CD4-positive, alpha-beta T cell (primary cell): ENCODE measurements at regions not wholly inside any gene's neighbourhood (a gene's known extent, or its start where the extent isn't known, plus 50 kb on each side); places are given as distances from the start of the nearest gene placed in this dataset.

ENCODE experiments used
- ATAC-seq: fragments of 200-7000 bp; cut with Tn5 transposase; one replicate; pipeline ENCODE4 v1.10.0; 2022; ENCODE audit warnings: mild to moderate bottlenecking; ENCODE audit not compliant: poor library complexity
- CTCF ChIA-PET: fragments of 350-600 bp; sonication (Branson Sonifier 250); formaldehyde crosslinking; loops from one replicate; lab custom pipeline; 2021; ENCODE audit warnings: antibody characterized with exemption, inconsistent platforms; lab: Charles Lee
- POLR2A ChIA-PET: fragments of 350-600 bp; sonication (Branson Sonifier 250); formaldehyde crosslinking; loops from one replicate; lab custom pipeline; 2021; ENCODE audit warnings: antibody characterized with exemption, inconsistent platforms; lab: Charles Lee
- DNase-seq, 14 experiments: peaks; one replicate each; pipeline ENCODE4 v3.0.0-alpha.2; 2013 to 2020; ENCODE audit warnings: mixed read lengths in 2 of 14
- H3K27ac ChIP-seq, 2 donors: one replicate each; pipeline versions ENCODE4 v1.5.1 to v1.7.0; 2013; ENCODE audit warnings: low read length in 2 of 2, low read depth in 1 of 2, mild to moderate bottlenecking in 1 of 2
- H3K27me3 ChIP-seq, 2 experiments: 1 replicate in 1 of 2; 2 replicates in 1 of 2; pipeline versions ENCODE4 v1.6.1 to v1.7.0; 2013; ENCODE audit warnings: low read length in 2 of 2, control low read depth in 1 of 2, mild to moderate bottlenecking in 1 of 2, moderate library complexity in 1 of 2; ENCODE audit not compliant: insufficient read depth in 2 of 2, control insufficient read depth in 1 of 2
- H3K36me3 ChIP-seq: one replicate; pipeline ENCODE4 v1.6.1; 2013; ENCODE audit warnings: low read length, control low read depth; ENCODE audit not compliant: insufficient read depth
- H3K4me1 ChIP-seq: one replicate; pipeline ENCODE4 v1.6.1; 2013; ENCODE audit warnings: low read length, control low read depth; ENCODE audit not compliant: insufficient read depth
- H3K4me3 ChIP-seq: one replicate; pipeline ENCODE4 v1.5.1; 2013; ENCODE audit warnings: mild to moderate bottlenecking, low read length, moderate library complexity
- H3K9me3 ChIP-seq, 2 experiments: 1 replicate in 1 of 2; 2 replicates in 1 of 2; pipeline versions ENCODE4 v1.6.1 to v1.7.0; 2013; ENCODE audit warnings: low read length in 2 of 2, mild to moderate bottlenecking in 2 of 2, control low read depth in 1 of 2, moderate library complexity in 1 of 2; ENCODE audit not compliant: control insufficient read depth in 1 of 2, insufficient read depth in 1 of 2
- H3K27ac Mint-ChIP-seq: one replicate; pipeline ENCODE4 v1.8.0; 2020; ENCODE audit warnings: mixed read lengths
- H3K27me3 Mint-ChIP-seq: one replicate; pipeline ENCODE4 v1.8.0; 2021; ENCODE audit warnings: mixed read lengths
- H3K36me3 Mint-ChIP-seq: one replicate; pipeline ENCODE4 v1.8.0; 2021; ENCODE audit warnings: low read depth, mixed read lengths
- H3K4me1 Mint-ChIP-seq: one replicate; pipeline ENCODE4 v1.8.0; 2021; ENCODE audit warnings: low read depth, mixed read lengths
- H3K4me3 Mint-ChIP-seq: one replicate; pipeline ENCODE4 v1.8.0; 2020; ENCODE audit warnings: mild to moderate bottlenecking, mixed read lengths
- H3K9me3 Mint-ChIP-seq: one replicate; pipeline ENCODE4 v1.8.0; 2020; ENCODE audit warnings: mixed read lengths
- intact Hi-C, 2 experiments: fragments of 100-400 bp; cut with DNase I in 1 of 2; cut with micrococcal nuclease in 1 of 2; formaldehyde crosslinking; loops; one replicate each; pipeline versions ENCODE4 v1.15.1 to v1.9.0; 2023 to 2025; cut with DNase I, micrococcal nuclease
- TF ChIP-seq, protein P1 (sequence below): fragments of 200-600 bp; IDR thresholded peaks from one replicate; pipeline ENCODE4 v1.8.0; 2022; ENCODE audit warnings: antibody characterized with exemption, mild to moderate bottlenecking

DNA sequence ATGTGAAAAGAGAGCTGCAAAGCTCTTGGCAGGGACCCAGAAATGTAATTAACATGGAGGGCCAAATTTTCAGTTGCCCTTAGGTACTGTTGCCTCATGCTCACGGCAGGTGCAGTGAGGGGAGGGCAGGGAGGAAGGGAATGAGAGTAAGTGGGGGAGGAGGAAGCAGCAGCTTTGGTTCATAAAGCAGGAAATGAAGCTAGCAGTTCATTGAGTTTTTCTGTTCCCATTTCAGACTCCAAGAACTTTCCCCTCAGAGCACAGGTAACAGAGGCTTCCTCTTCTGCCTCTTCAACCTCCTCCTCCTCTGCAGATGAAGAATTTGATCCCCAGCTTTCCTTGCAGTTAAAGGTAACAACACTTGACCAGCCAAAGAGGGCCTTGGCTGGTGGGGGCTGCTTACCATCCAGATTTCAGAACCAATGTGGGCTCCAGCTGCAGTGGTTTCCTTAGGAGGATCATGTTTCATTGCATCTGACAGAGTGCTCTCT is 57.9 kb upstream of the PARVA start:
- H3K9me3 Mint-ChIP-seq = peaks cover 8% of the 10 kb centered on the region
- CTCF ChIA-PET = no interaction called here
- no peaks in the 10 kb centered on the region for H3K27me3 ChIP-seq

DNA sequence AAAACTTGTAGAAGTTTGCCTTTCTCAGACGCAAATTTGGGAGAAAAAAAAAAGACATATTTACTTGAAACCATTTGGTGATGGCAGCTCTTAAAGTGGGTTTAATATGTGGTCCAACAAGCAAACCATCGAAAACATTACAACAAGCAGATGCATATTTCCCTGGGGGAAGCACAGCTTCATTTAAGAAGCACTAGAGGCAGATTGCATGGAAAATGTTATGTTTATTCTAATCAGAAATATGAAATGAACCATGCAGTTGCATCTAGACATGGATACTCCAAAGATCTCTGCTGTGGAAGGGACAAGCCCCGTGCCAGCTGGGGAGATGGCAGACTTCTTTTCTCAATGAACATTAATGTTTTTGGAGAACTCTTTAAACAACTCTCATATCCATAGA is 57.4 kb upstream of the PARVA start:
- no peak overlapping the region for H3K27ac Mint-ChIP-seq
- no peak overlapping the region for H3K4me3 ChIP-seq

More for the DNA sequence above, 57.9 kb upstream of the PARVA start:
- intact Hi-C loops = no loop called here
- TF ChIP-seq, protein P1, sequence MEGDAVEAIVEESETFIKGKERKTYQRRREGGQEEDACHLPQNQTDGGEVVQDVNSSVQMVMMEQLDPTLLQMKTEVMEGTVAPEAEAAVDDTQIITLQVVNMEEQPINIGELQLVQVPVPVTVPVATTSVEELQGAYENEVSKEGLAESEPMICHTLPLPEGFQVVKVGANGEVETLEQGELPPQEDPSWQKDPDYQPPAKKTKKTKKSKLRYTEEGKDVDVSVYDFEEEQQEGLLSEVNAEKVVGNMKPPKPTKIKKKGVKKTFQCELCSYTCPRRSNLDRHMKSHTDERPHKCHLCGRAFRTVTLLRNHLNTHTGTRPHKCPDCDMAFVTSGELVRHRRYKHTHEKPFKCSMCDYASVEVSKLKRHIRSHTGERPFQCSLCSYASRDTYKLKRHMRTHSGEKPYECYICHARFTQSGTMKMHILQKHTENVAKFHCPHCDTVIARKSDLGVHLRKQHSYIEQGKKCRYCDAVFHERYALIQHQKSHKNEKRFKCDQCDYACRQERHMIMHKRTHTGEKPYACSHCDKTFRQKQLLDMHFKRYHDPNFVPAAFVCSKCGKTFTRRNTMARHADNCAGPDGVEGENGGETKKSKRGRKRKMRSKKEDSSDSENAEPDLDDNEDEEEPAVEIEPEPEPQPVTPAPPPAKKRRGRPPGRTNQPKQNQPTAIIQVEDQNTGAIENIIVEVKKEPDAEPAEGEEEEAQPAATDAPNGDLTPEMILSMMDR = no peak
- DNase-seq (no peak), ATAC-seq (no peak)
- Histone ChIP-seq H3K27ac (no peak overlapping the region), H3K36me3 (no peaks in the 10 kb centered on the region), H3K9me3 (peaks cover 8 to 14% of the 10 kb centered on the region in 2 experiments), H3K4me3 (no peak overlapping the region), H3K4me1 (peaks cover 7% of the 10 kb centered on the region)
- no peak overlapping the region for H3K4me3 Mint-ChIP-seq
- H3K27ac Mint-ChIP-seq = no peak overlapping the region
- H3K4me1 Mint-ChIP-seq = peaks cover 23% of the 10 kb centered on the region
- POLR2A ChIA-PET = no interaction called here
- H3K27me3 Mint-ChIP-seq = no peaks in the 10 kb centered on the region
- H3K36me3 Mint-ChIP-seq = peaks cover 7% of the 10 kb centered on the region

DNA sequence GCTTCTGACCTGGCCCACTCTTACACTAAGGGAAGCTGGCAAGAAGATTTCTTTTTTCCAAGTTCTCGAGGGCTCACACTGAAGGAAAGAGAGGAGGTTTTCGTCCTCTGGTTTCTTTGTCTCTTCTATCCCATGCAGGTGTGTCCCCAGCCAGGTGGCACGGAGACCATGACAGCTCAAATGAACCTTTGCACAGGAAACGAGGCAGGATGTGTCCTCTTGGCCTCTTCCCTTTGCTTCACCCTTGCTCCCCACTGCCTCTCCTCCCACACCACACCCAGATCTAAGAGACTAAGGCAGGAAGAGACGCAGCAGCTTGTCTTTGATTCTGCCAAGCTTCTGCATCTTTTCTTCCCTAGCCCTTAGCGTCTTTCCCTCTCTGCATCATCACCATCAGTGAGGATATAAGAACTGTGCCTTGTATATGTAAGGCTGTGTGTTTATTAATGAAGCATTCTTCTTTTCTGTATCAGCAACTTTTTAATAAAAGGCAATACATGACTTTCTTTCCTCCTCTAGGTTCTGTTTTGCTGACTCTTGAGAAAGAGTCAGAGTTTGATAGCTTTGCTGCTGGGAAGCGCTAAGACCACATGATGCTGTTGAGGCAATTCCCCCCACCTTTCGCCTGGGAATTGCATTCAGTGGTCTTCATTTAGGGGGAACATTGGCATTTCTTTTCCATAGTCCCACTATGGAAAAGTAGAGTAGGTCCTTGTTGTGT is 56.0 kb upstream of the PARVA start:
- CTCF ChIA-PET = no interaction called here
- H3K27ac Mint-ChIP-seq = no peak overlapping the region
- intact Hi-C loops = no loop called here

More for the DNA sequence above, 57.4 kb upstream of the PARVA start:
- peaks cover 7% of the 10 kb centered on the region for H3K36me3 Mint-ChIP-seq
- H3K9me3 Mint-ChIP-seq = peaks cover 8% of the 10 kb centered on the region
- H3K27me3 Mint-ChIP-seq = no peaks in the 10 kb centered on the region
- TF ChIP-seq, protein P1 = no peak
- ChIA-PET POLR2A (no interaction called here), CTCF (interaction anchor here (1.0 kb wide), 1 partner anchor 11 kb away, joined by 3 read pairs; no protein-coding TSS in a partner anchor)
- no peak for ATAC-seq
- intact Hi-C loops = no loop called here
- Histone ChIP-seq H3K36me3 (no peaks in the 10 kb centered on the region), H3K4me1 (peaks cover 7% of the 10 kb centered on the region), H3K9me3 (peaks cover 8 to 14% of the 10 kb centered on the region in 2 experiments), H3K27me3 (no peaks in the 10 kb centered on the region), H3K27ac (no peak overlapping the region)
- peaks cover 23% of the 10 kb centered on the region for H3K4me1 Mint-ChIP-seq
- DNase-seq = no peak
- H3K4me3 Mint-ChIP-seq = no peak overlapping the region

More for the DNA sequence above, 56.0 kb upstream of the PARVA start:
- Histone ChIP-seq H3K9me3 (peaks cover 8 to 9% of the 10 kb centered on the region in 2 experiments), H3K27me3 (no peaks in the 10 kb centered on the region), H3K4me1 (peaks cover 7% of the 10 kb centered on the region), H3K36me3 (no peaks in the 10 kb centered on the region), H3K4me3 (no peak overlapping the region), H3K27ac (no peak overlapping the region)
- DNase-seq = no peak
- no peak for ATAC-seq
- H3K9me3 Mint-ChIP-seq = peaks cover 5% of the 10 kb centered on the region
- no peak overlapping the region for H3K4me3 Mint-ChIP-seq
- peaks cover 23% of the 10 kb centered on the region for H3K4me1 Mint-ChIP-seq
- peaks cover 7% of the 10 kb centered on the region for H3K36me3 Mint-ChIP-seq
- TF ChIP-seq, protein P1 = no peak
- POLR2A ChIA-PET = no interaction called here
- no peaks in the 10 kb centered on the region for H3K27me3 Mint-ChIP-seq
